C4-2B (cell line): ENCODE measurements at regions not wholly inside any gene's neighbourhood (a gene's known extent, or its start where the extent isn't known, plus 50 kb on each side); places are given as distances from the start of the nearest gene placed in this dataset.

Experiments
- CTCF ChIP-seq: fragments of 450-650 bp; conservative IDR thresholded peaks from 2 replicates; pipeline ENCODE4 v1.5.1; 2017; ENCODE audit warnings: mild to moderate bottlenecking
- ZFX ChIP-seq: fragments of 450-650 bp; IDR thresholded peaks from 2 replicates; pipeline ENCODE4 v1.6.1; 2017

GRCh38 chr7:42856605-42856987, 55.3 kb downstream of the C7orf25 start:
- TF ChIP-seq CTCF, result no peak
- no peak for TF ChIP-seq ZFX
